ENCODE measurements at regions not wholly inside any gene's neighbourhood (a gene's known extent, or its start where the extent isn't known, plus 50 kb on each side); places are given as distances from the start of the nearest gene placed in this dataset.

DNA sequence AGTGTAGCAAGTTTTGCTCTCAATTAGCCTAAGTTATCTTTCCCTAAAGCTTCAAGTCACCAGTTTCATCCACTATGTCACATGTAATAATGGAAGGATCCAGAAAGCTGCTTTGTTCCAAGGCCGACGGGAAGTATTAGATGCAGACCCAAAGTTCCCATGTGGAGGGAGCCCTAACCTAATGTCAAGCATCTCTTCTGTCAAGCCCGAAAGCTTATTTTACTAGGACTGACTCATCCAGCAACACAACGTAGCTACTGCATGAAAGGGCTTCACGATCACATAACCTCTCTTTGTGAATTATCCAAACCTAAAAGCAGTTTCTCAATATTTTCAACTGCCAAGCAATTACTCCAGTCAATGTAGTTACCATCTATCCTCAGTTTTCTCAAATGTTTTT is 133.4 kb downstream of the SLC6A15 start:
- no peak for FAIRE-seq

DNA sequence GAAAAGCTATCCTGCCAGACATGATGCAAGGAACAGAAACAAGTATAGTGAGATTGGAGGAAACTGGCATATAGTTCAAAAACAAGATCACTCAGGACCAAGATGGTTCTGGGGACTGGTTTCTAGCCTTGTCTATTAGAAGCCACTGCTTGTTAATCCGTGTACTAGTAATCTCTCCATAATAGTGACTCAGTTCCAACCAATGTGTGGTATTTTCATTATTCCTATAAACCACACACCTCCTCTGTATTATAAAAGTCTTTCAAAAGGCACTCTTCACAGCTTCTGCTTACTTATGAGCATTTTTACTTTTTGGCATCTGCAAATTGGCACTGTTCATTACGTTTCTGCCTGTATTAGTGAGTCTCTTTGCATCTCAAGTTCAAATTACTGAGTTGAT is 140.3 kb downstream of the SLC6A15 start:
- ChIA-PET CTCF (no interaction called here), POLR2A (no interaction called here)
- DNase-seq (ENCODE audit: low read depth in 1 of 2, low spot score in 1 of 2) (no peak), ATAC-seq (no peak), FAIRE-seq (no peak)
- TF ChIP-seq KDM5A (IDR thresholded peaks at IDR 0.05) (no peak), HOXB13 (CRISPR knock-in tag; IDR thresholded peaks at IDR 0.05; ENCODE audit: low read depth) (no peak), RAD21 (conservative IDR thresholded peaks at IDR 0.05 in 1 of 2, IDR thresholded peaks at IDR 0.05 in 1 of 2) (no peak), ESRRA (IDR thresholded peaks at IDR 0.05; ENCODE audit: borderline replicate concordance, low read length) (no peak), MAZ (IDR thresholded peaks at IDR 0.05; ENCODE audit: borderline replicate concordance, low read depth, low read length) (no peak), ZNF302 (CRISPR knock-in tag; IDR thresholded peaks at IDR 0.05) (no peak), JUNB (IDR thresholded peaks at IDR 0.05) (no peak), ZSCAN20 (CRISPR knock-in tag; IDR thresholded peaks at IDR 0.05) (no peak), JUN (IDR thresholded peaks at IDR 0.05) (no peak), CBX8 (IDR thresholded peaks at IDR 0.05) (no peak), CBX2 (IDR thresholded peaks at IDR 0.05; ENCODE audit: borderline replicate concordance, low read depth) (no peak), POLR2AphosphoS2 (conservative IDR thresholded peaks at IDR 0.05; ENCODE audit: low read length) (no peak), HOXB5 (CRISPR knock-in tag; IDR thresholded peaks at IDR 0.05) (no peak), NFE2L2 (conservative IDR thresholded peaks at IDR 0.05; ENCODE audit: low read length) (no peak)
- TF ChIP-seq, protein P1, sequence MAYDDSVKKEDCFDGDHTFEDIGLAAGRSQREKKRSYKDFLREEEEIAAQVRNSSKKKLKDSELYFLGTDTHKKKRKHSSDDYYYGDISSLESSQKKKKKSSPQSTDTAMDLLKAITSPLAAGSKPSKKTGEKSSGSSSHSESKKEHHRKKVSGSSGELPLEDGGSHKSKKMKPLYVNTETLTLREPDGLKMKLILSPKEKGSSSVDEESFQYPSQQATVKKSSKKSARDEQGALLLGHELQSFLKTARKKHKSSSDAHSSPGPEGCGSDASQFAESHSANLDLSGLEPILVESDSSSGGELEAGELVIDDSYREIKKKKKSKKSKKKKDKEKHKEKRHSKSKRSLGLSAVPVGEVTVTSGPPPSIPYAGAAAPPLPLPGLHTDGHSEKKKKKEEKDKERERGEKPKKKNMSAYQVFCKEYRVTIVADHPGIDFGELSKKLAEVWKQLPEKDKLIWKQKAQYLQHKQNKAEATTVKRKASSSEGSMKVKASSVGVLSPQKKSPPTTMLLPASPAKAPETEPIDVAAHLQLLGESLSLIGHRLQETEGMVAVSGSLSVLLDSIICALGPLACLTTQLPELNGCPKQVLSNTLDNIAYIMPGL (CRISPR knock-in tag; IDR thresholded peaks at IDR 0.05; ENCODE audit: borderline replicate concordance), result no peak
- no peak overlapping the region for H3K4me3 ChIP-seq
- no peak overlapping the region for H3K4me2 ChIP-seq
- no peaks in the 10 kb centered on the region for H3K9me3 ChIP-seq
- H3K27ac ChIP-seq, result no peak overlapping the region
- 2% methylated on average over 2 of the region's 2 CpGs for WGBS (ENCODE audit: missing lambda C conversion rate)
- H3K4me1 ChIP-seq, result no peaks in the 10 kb centered on the region

More for the DNA sequence above, 133.4 kb downstream of the SLC6A15 start:
- Histone ChIP-seq H3K9me3 (no peaks in the 10 kb centered on the region), H3K27ac (no peak overlapping the region), H3K4me3 (no peak overlapping the region), H3K4me1 (no peaks in the 10 kb centered on the region), H3K4me2 (no peak overlapping the region)
- DNase-seq (ENCODE audit: low read depth in 1 of 2, low spot score in 1 of 2), result no peak
- no peak for TF ChIP-seq HDAC2 (IDR thresholded peaks at IDR 0.05)
- TF ChIP-seq JUN (IDR thresholded peaks at IDR 0.05), result no peak
- WGBS (ENCODE audit: missing lambda C conversion rate), result 46% methylated on average over 5 of the region's 5 CpGs
- POLR2A ChIA-PET, result no interaction called here
- no peak for ATAC-seq
- CTCF ChIA-PET, result no interaction called here

DNA sequence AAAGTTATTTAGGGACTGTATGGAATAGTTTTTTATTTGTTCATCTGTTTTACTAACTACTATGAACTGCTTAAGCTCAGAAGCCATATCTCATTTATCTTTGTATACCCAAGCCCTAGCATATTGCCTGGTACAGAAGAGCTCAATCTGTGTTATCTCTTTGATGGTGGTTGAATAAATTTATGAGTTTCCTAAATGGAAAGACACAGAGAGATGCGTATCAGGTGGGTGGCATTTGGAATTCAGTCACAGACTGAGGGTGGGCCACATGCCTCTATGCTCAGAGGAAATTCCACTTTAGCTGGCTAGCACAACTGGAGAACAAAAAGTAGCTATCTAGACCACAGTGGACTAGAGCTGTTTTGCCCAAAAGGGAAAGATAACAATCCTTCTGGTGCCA is 145.5 kb downstream of the SLC6A15 start:
- H3K9me3 ChIP-seq, result no peaks in the 10 kb centered on the region
- no peak for FAIRE-seq
- ATAC-seq, result no peak
- CTCF ChIA-PET, result no interaction called here
- no peak overlapping the region for H3K4me2 ChIP-seq
- WGBS (ENCODE audit: missing lambda C conversion rate), result 40% methylated on average over 1 of the region's 1 CpG
- no peak overlapping the region for H3K4me3 ChIP-seq
- TF ChIP-seq ESRRA (IDR thresholded peaks at IDR 0.05; ENCODE audit: borderline replicate concordance, low read length) (no peak), PHF8 (IDR thresholded peaks at IDR 0.05; ENCODE audit: borderline replicate concordance, low read depth) (no peak), NPAS2 (CRISPR knock-in tag; IDR thresholded peaks at IDR 0.05; ENCODE audit: borderline replicate concordance) (no peak), RNF2 (IDR thresholded peaks at IDR 0.05; ENCODE audit: borderline replicate concordance, low read depth) (no peak), SREBF2 (IDR thresholded peaks at IDR 0.05) (no peak), KDM5A (IDR thresholded peaks at IDR 0.05) (no peak), HDAC2 (IDR thresholded peaks at IDR 0.05) (no peak), POLR2A (IDR thresholded peaks at IDR 0.05; ENCODE audit: low read length) (no peak), MAZ (IDR thresholded peaks at IDR 0.05; ENCODE audit: borderline replicate concordance, low read depth, low read length) (no peak), CEBPB (IDR thresholded peaks at IDR 0.05) (no peak), ZC3H11A (IDR thresholded peaks at IDR 0.05) (no peak), RAD21 (conservative IDR thresholded peaks at IDR 0.05 in 1 of 2, IDR thresholded peaks at IDR 0.05 in 1 of 2) (no peak), EHMT2 (IDR thresholded peaks at IDR 0.05; ENCODE audit: low read depth) (no peak)
- TF ChIP-seq, protein P2, sequence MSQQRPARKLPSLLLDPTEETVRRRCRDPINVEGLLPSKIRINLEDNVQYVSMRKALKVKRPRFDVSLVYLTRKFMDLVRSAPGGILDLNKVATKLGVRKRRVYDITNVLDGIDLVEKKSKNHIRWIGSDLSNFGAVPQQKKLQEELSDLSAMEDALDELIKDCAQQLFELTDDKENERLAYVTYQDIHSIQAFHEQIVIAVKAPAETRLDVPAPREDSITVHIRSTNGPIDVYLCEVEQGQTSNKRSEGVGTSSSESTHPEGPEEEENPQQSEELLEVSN (IDR thresholded peaks at IDR 0.05; ENCODE audit: borderline replicate concordance, low read depth), result no peak
- TF ChIP-seq, protein P3, sequence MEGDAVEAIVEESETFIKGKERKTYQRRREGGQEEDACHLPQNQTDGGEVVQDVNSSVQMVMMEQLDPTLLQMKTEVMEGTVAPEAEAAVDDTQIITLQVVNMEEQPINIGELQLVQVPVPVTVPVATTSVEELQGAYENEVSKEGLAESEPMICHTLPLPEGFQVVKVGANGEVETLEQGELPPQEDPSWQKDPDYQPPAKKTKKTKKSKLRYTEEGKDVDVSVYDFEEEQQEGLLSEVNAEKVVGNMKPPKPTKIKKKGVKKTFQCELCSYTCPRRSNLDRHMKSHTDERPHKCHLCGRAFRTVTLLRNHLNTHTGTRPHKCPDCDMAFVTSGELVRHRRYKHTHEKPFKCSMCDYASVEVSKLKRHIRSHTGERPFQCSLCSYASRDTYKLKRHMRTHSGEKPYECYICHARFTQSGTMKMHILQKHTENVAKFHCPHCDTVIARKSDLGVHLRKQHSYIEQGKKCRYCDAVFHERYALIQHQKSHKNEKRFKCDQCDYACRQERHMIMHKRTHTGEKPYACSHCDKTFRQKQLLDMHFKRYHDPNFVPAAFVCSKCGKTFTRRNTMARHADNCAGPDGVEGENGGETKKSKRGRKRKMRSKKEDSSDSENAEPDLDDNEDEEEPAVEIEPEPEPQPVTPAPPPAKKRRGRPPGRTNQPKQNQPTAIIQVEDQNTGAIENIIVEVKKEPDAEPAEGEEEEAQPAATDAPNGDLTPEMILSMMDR (IDR thresholded peaks at IDR 0.05), result no peak
- TF ChIP-seq, protein P4, sequence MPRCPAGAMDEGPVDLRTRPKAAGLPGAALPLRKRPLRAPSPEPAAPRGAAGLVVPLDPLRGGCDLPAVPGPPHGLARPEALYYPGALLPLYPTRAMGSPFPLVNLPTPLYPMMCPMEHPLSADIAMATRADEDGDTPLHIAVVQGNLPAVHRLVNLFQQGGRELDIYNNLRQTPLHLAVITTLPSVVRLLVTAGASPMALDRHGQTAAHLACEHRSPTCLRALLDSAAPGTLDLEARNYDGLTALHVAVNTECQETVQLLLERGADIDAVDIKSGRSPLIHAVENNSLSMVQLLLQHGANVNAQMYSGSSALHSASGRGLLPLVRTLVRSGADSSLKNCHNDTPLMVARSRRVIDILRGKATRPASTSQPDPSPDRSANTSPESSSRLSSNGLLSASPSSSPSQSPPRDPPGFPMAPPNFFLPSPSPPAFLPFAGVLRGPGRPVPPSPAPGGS (IDR thresholded peaks at IDR 0.05), result no peak
- no peak for DNase-seq (ENCODE audit: low read depth in 1 of 2, low spot score in 1 of 2)
- no peaks in the 10 kb centered on the region for H3K4me1 ChIP-seq
- POLR2A ChIA-PET, result no interaction called here
- H3K27ac ChIP-seq, result no peak overlapping the region

Data from A549 (cell line).